H1 (cell line): ENCODE measurements at regions not wholly inside any gene's neighbourhood (a gene's known extent, or its start where the extent isn't known, plus 50 kb on each side); places are given as distances from the start of the nearest gene placed in this dataset.

Experiments
- CTCF ChIA-PET: fragments of 300-600 bp; sonication (Branson Sonifier 250); formaldehyde crosslinking; loops from one replicate; lab custom pipeline; 2021; ENCODE audit not compliant: partially characterized antibody; lab: Charles Lee
- POLR2A ChIA-PET: fragments of 300-600 bp; sonication (Branson Sonifier 250); formaldehyde crosslinking; loops from one replicate; lab custom pipeline; 2021; ENCODE audit warnings: inconsistent platforms; ENCODE audit not compliant: partially characterized antibody; lab: Charles Lee
- DNase-seq, 2 experiments: peaks; one replicate each; pipeline versions ENCODE4 v3.0.0 to v3.0.0-alpha.2; 2010 to 2022; ENCODE audit warnings: low spot score in 2 of 2, low read depth in 1 of 2, mixed read lengths in 1 of 2
- FAIRE-seq: peaks from 2 replicates; lab custom pipeline; 2011; peaks lifted over from hg19 to GRCh38; lab: Jason Lieb, UNC
- H2AFZ ChIP-seq: 2 replicates; pipeline ENCODE4 v1.8.1; 2012; ENCODE audit warnings: low read length, inconsistent platforms
- H2AK5ac ChIP-seq: 2 replicates; pipeline ENCODE4 v1.6.1; 2013; ENCODE audit warnings: low read depth, low read length
- H2BK120ac ChIP-seq: replicated peaks from 2 replicates; pipeline ENCODE3; 2013; ENCODE audit warnings: low read depth, low read length, inconsistent platforms
- H2BK12ac ChIP-seq: 2 replicates; pipeline ENCODE4 v1.6.1; 2013; ENCODE audit warnings: low read depth, low read length
- H2BK15ac ChIP-seq: 2 replicates; pipeline ENCODE4 v1.6.1; 2013; ENCODE audit warnings: low read length
- H2BK20ac ChIP-seq: 2 replicates; pipeline ENCODE4 v1.6.1; 2013; ENCODE audit warnings: low read length
- H2BK5ac ChIP-seq: 2 replicates; pipeline ENCODE4 v1.6.1; 2013; ENCODE audit warnings: low read depth, low read length
- H3K14ac ChIP-seq: 2 replicates; pipeline ENCODE4 v1.6.1; 2013; ENCODE audit warnings: inconsistent platforms; ENCODE audit not compliant: insufficient read length
- H3K18ac ChIP-seq: 2 replicates; pipeline ENCODE4 v1.6.1; 2013; ENCODE audit warnings: low read length; ENCODE audit errors: extremely low read depth
- H3K23ac ChIP-seq: 2 replicates; pipeline ENCODE4 v1.6.1; 2013; ENCODE audit warnings: inconsistent platforms; ENCODE audit not compliant: insufficient read length
- H3K23me2 ChIP-seq: 2 replicates; pipeline ENCODE4 v1.6.1; 2013; ENCODE audit warnings: low read depth, low read length
- H3K27ac ChIP-seq: 2 replicates; pipeline ENCODE4 v1.6.1; 2011; ENCODE audit warnings: low read depth, low read length, inconsistent platforms
- H3K27me3 ChIP-seq, 4 experiments: replicated peaks in 1 of 4; 1 replicate in 1 of 4; 2 replicates in 3 of 4; pipeline versions ENCODE4 v1.6.1 to v1.8.1; 2011 to 2013; ENCODE audit warnings: low read length in 3 of 4, mild to moderate bottlenecking in 3 of 4, inconsistent platforms in 2 of 4, mixed read lengths in 2 of 4, moderate library complexity in 1 of 4; ENCODE audit not compliant: control insufficient read depth in 3 of 4, insufficient read depth in 3 of 4; ENCODE audit errors: extremely low read depth in 1 of 4
- H3K36me3 ChIP-seq, 4 experiments: 2 replicates each; pipeline versions ENCODE4 v1.6.1 to v1.8.1; 2011 to 2013; ENCODE audit warnings: mild to moderate bottlenecking in 4 of 4, low read length in 3 of 4, moderate library complexity in 2 of 4, control low read depth in 1 of 4, inconsistent platforms in 1 of 4; ENCODE audit not compliant: insufficient read depth in 4 of 4, control insufficient read depth in 2 of 4
- H3K4ac ChIP-seq: replicated peaks from 2 replicates; pipeline ENCODE3; 2013; ENCODE audit warnings: low read length, low read depth, mixed read lengths, inconsistent platforms; ENCODE audit not compliant: insufficient read length
- H3K4me1 ChIP-seq, 4 experiments: replicated peaks in 1 of 4; 1 replicate in 1 of 4; 2 replicates in 3 of 4; pipeline versions ENCODE4 v1.6.1 to v1.8.1; 2011 to 2013; ENCODE audit warnings: low read length in 3 of 4, inconsistent platforms in 2 of 4, mixed read lengths in 1 of 4; ENCODE audit not compliant: insufficient read depth in 4 of 4, control insufficient read depth in 3 of 4
- H3K4me2 ChIP-seq, 2 experiments: 2 replicates each; pipeline versions ENCODE4 v1.6.1 to v1.8.1; 2011 to 2013; ENCODE audit warnings: low read depth in 2 of 2, low read length in 2 of 2, control low read depth in 1 of 2, inconsistent platforms in 1 of 2, mild to moderate bottlenecking in 1 of 2; ENCODE audit not compliant: insufficient read depth in 1 of 2
- H3K4me3 ChIP-seq, 4 experiments: fragments of 200-600, 300-600 bp in 1 of 4; sonication (generic), shearing (Covaris generic), sonication (Bioruptor Twin) in 1 of 4; 2 replicates each; pipeline versions ENCODE4 v1.5.1 to v1.8.1; 2011 to 2016; ENCODE audit warnings: low read length in 4 of 4, low read depth in 3 of 4, control low read depth in 2 of 4, inconsistent platforms in 2 of 4, mild to moderate bottlenecking in 2 of 4, mixed read lengths in 1 of 4, moderate library complexity in 1 of 4; ENCODE audit not compliant: insufficient read depth in 2 of 4; ENCODE audit errors: extremely low read depth in 1 of 4
- H3K56ac ChIP-seq: replicated peaks from 2 replicates; pipeline ENCODE3; 2013; ENCODE audit warnings: low read depth, mild to moderate bottlenecking, mixed read lengths, low read length, inconsistent platforms; ENCODE audit not compliant: insufficient read length
- H3K79me1 ChIP-seq: 2 replicates; pipeline ENCODE4 v1.6.1; 2013; ENCODE audit warnings: low read depth, low read length, control low read depth
- H3K79me2 ChIP-seq, 2 experiments: 2 replicates each; pipeline versions ENCODE4 v1.6.1 to v1.8.1; 2012 to 2013; ENCODE audit warnings: low read length in 2 of 2, mild to moderate bottlenecking in 2 of 2, inconsistent platforms in 1 of 2; ENCODE audit not compliant: insufficient read depth in 2 of 2, control insufficient read depth in 1 of 2
- H3K9ac ChIP-seq, 4 experiments: replicated peaks in 1 of 4; 1 replicate in 1 of 4; 2 replicates in 3 of 4; pipeline versions ENCODE4 v1.6.1 to v1.8.1; 2011 to 2013; ENCODE audit warnings: low read depth in 3 of 4, low read length in 3 of 4, control low read depth in 2 of 4, mild to moderate bottlenecking in 2 of 4, moderate library complexity in 2 of 4, inconsistent platforms in 1 of 4; ENCODE audit errors: extremely low read depth in 1 of 4
- H3K9me3 ChIP-seq, 2 experiments: 2 replicates each; pipeline versions ENCODE4 v1.6.1 to v1.8.1; 2012 to 2013; ENCODE audit warnings: mild to moderate bottlenecking in 2 of 2, moderate library complexity in 2 of 2, control low read depth in 1 of 2, inconsistent platforms in 1 of 2, low read depth in 1 of 2, low read length in 1 of 2, mixed read lengths in 1 of 2; ENCODE audit not compliant: insufficient read depth in 2 of 2
- H4K20me1 ChIP-seq, 2 experiments: replicated peaks in 1 of 2; 2 replicates each; pipeline versions ENCODE3 to v1.8.1; 2011 to 2013; ENCODE audit warnings: inconsistent platforms in 2 of 2, low read length in 2 of 2, mild to moderate bottlenecking in 1 of 2; ENCODE audit not compliant: insufficient read depth in 2 of 2, control insufficient read depth in 1 of 2
- H4K5ac ChIP-seq: 2 replicates; pipeline ENCODE4 v1.6.1; 2013; ENCODE audit warnings: low read length, low read depth, mixed read lengths, inconsistent platforms; ENCODE audit not compliant: insufficient read length
- H4K8ac ChIP-seq: 2 replicates; pipeline ENCODE4 v1.8.0; 2013; ENCODE audit warnings: mild to moderate bottlenecking, moderate library complexity, low read length, inconsistent platforms; ENCODE audit not compliant: insufficient read depth; ENCODE audit errors: extremely low read depth
- H4K91ac ChIP-seq: replicated peaks from 2 replicates; pipeline ENCODE3; 2013; ENCODE audit warnings: low read length, mixed read lengths, inconsistent platforms; ENCODE audit not compliant: insufficient read length
- BACH1 ChIP-seq: IDR thresholded peaks from 2 replicates; pipeline ENCODE4 v1.6.1; 2012; ENCODE audit warnings: low read length, improper control_type of control experiment
- NRF1 ChIP-seq: IDR thresholded peaks from 2 replicates; pipeline ENCODE4 v1.6.1; 2011; ENCODE audit warnings: mild to moderate bottlenecking, low read depth, low read length, improper control_type of control experiment
- WGBS, 2 experiments: shearing (Covaris generic) in 1 of 2; methylation state at CpG; one replicate each; pipeline versions ENCODE4 v1.1.6 to v1.1.7; 2013 to 2015; ENCODE audit warnings: low lambda C conversion rate in 2 of 2, mixed read lengths in 2 of 2, inconsistent platforms in 1 of 2, low coverage in 1 of 2, missing lambda C conversion rate in 1 of 2; ENCODE audit not compliant: insufficient replicate concordance in 2 of 2, insufficient coverage in 1 of 2, insufficient read length in 1 of 2; ENCODE audit errors: extremely low coverage in 1 of 2, missing lambda C conversion rate in 1 of 2; 5-methylcytosine and 5-hydroxymethylcytosine counted together

DNA sequence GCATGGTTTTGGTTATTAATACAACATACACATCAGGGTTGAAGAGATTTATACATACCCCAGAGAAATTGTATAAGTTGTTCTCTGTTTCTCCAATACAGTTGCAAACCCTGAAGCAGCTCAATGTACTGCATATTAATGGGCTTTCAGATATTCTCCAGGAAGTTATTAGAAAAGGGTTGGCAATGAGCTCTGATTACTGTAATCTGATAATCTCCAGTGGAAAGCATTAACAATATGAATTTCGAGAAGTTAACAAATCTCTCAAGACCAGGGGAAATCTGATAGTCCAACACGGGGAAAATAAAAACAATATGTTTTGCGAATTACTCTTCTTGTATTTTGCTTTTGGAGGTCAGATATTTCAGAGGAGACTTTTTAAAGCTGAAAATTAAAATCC lies 950.1 kb downstream of the TBL1XR1 start:
- no peak overlapping the region for H3K14ac ChIP-seq
- no peak overlapping the region for H2BK120ac ChIP-seq
- H3K9me3 ChIP-seq: no peaks in the 10 kb centered on the region
- no peak overlapping the region for H2BK15ac ChIP-seq
- no peaks in the 10 kb centered on the region for H3K36me3 ChIP-seq
- no peaks in the 10 kb centered on the region for H3K79me2 ChIP-seq
- no peak overlapping the region for H2AK5ac ChIP-seq
- CTCF ChIA-PET: no interaction called here
- no peak overlapping the region for H3K23ac ChIP-seq
- H4K8ac ChIP-seq: no peak overlapping the region
- H3K18ac ChIP-seq: no peak overlapping the region
- H4K91ac ChIP-seq: no peak overlapping the region
- H4K20me1 ChIP-seq: no peaks in the 10 kb centered on the region
- no peak overlapping the region for H2BK20ac ChIP-seq
- DNase-seq: no peak
- H2AFZ ChIP-seq: no peak overlapping the region
- TF ChIP-seq NRF1 (no peak), BACH1 (no peak)
- no peaks in the 10 kb centered on the region for H3K23me2 ChIP-seq
- H3K4me3 ChIP-seq: no peak overlapping the region
- 97% methylated on average over 3 of the region's 3 CpGs; no CpG with 5 or more reads in 1 of the 2 experiments for WGBS, 2 experiments
- H3K27ac ChIP-seq: no peak overlapping the region
- H3K56ac ChIP-seq: no peak overlapping the region
- no peak for FAIRE-seq
- no peak overlapping the region for H2BK12ac ChIP-seq
- H3K79me1 ChIP-seq: no peaks in the 10 kb centered on the region
- no peak overlapping the region for H2BK5ac ChIP-seq
- H3K4me1 ChIP-seq: no peaks in the 10 kb centered on the region
- POLR2A ChIA-PET: no interaction called here
- no peak overlapping the region for H3K9ac ChIP-seq
- H3K4me2 ChIP-seq: no peak overlapping the region
- no peak overlapping the region for H4K5ac ChIP-seq
- H3K4ac ChIP-seq: no peak overlapping the region
- no peaks in the 10 kb centered on the region; a peak in 1 of 7 replicates for H3K27me3 ChIP-seq
